Kidney glomerular epithelial cell (primary cell): ENCODE measurements at regions not wholly inside any gene's neighbourhood (a gene's known extent, or its start where the extent isn't known, plus 50 kb on each side); places are given as distances from the start of the nearest gene placed in this dataset.
A peak's percentile ranks its signal among the peaks of the same experiment; 100 is the strongest.

Experiments used
- DNase-seq: peaks from one replicate; lab custom pipeline; 2025; lab: John Stamatoyannopoulos, UW

DNA sequence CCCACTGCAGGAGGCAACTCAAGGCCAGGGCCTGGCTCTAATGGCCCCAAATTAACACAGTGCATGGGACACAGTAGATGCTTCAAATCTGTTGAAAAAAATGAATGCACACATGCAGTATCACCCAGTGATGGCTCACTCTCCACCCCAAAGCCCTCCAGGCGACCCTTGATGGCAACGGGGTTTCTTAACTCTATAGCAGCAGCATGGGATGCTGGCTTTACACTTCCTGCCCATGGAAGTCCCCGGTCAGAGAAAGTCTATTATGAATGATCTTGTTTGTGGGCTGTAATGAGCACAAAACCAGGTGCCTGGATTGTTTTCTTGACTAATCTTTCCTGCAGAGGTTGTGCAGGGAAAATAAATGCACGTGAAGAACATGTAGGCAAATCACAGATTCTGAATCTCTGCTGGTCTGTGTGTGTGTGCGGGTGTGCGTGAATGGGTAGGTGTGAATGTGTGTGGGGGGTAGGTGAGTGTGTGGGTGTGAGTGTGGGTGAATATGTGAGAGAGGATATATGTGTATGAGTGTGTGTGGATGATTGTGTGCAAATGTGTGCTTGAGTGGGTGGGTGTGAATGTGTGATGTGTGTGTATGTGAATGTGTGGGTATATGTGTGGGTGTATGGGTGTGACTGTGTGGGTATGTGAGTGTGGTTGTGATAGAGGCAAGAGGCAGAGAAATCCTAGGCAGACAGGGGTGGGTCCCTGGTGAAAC lies 60.1 kb upstream of the MLN start:
- DNase-seq, result no peak

DNA sequence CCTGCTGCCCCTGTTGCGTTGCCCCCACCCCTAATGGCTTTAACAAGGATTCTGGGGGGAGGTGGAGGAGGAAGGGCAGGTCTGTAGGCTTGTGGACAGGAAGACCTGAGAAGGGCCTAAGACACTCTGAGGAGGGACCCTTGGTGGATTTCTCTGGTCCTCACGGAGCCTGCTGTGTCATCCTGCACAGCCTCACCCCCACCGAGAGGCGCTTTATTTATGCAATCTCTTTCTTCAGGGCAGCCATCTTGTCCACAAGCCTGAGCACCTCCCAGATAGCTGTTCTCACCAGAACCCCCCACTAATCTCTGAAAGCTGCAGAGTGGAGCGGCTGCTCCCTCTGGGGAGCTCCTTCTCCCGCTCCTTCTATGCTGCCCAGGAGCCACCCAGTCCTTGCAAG lies 59.3 kb upstream of the MLN start:
- DNase-seq, result no peak

DNA sequence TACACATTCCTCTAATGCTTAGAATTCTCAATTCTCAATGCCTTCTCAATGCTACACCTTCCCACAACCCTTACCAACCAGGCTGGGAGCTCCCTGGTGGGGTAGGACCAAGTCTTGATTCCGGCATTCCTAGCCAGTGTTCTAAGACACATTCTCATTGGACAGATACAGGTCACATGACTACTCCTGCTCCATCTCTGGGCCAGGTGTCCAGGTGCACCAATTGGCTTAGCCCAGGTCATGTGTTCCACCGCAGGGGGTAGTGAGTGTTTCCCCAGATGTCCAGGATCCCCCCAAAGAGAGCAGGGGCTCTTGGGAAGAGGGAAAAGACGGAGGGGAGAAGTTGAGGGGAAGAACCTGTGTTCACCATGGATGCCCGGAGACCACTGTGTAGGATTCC lies 58.7 kb upstream of the MLN start:
- DNase-seq, result no peak

DNA sequence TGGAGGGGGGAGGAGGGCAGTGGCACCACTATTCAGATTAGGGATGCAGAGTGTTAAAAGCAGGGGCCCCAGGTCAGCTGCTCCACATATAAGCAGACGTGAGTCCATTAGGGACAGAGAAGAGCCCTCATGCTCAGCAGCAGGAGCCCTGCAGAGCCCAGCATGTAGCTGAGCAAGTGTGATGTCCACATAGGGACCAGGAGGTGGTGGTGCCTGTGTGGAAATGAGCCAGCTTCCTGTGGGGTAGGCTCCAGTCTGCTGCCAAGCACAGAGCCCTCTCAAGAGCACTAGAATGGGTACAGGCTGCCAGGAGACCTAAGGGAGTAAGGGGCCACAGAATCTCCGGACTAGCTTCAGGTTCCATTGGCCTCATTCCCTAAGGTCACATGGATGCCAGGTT lies 57.9 kb upstream of the MLN start:
- no peak for DNase-seq

DNA sequence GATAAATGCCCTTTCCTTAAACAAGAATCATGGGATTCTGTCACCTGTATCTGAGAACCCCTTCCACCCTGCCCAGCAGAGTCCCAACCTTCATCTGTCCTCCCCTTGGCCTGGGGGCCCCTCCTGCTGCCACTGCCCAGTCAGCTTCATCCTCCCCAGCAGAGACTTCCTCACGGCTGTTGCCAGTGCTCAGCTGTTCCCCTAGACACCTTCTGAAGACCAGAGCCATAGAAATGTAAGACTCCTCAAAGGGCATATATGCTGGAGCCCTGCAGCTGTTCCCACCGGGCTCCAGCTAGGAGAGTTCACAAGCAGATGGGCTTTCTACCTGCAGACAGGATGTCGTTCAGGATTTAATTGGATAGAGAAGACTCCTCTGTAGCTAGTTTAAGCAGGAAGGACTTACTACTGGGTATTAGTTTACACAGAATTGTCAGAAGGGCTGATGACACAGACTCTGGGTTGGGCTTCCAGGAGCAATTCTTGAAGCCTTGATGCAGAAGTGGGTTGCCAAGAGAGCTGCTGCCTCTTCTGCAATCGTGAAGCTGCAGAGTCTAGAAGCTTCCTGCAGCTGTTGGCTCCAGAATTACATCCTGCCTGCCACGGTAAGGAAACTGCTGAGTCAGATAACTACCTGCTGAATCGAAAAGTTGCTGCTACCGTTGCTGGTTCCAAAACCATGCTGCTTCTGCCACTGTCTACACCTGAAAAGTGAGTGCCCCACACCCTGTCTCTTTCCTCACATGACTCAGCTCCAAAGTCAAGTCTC lies 57.1 kb upstream of the MLN start:
- DNase-seq, result no peak

DNA sequence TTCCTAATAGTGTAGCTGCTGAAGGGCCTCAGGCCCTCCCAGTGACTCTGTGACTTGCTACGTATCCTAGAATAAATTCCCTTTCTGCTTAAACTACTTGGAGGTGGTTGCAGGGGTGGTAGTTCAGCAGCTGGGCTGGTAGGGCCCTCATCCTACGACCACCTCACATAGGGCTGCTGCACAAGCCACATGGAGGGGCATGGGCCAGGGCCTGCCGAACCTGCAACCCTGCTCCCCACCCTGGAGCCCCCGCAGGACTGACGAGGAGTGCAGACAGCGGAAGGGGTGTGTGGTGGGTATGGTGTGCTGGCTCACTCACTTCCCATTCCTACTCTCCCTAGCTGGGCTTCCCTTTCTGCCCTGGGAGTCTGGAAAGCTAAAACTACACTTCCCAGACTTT lies 56.2 kb upstream of the MLN start:
- no peak for DNase-seq

DNA sequence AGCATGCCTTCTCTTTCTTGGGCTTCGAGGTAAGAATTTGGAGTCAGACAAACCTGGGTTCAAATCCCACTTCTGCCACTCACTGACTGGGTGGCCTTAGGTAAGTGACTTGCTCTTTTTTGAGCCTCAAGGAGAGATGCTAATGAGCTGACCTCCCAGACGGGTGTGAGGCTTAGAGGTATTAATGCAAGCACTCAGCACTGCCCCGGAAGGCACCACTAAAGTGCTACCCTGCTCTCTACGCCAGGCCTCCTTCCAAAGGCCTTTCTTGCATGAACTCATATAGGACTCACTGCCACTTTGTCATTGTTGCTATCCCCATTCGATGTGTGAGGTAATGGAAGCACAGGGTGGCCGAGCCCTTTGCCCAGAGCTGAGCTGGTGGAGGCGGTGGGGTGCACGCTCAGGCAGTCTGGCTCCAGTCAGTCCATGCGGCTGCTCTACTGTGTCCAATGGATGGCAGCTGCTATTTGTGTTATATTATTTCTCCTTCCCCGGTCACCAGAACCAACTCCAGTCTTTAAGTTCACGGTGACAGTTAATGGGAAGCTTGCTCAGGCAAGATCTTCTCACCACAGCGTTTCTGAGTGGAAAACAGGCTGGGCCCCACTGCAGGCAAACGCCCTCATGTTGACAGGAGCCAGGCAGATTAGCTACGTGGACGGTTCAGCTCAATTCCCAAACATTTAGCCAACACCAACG lies 55.2 kb upstream of the MLN start:
- no peak for DNase-seq

DNA sequence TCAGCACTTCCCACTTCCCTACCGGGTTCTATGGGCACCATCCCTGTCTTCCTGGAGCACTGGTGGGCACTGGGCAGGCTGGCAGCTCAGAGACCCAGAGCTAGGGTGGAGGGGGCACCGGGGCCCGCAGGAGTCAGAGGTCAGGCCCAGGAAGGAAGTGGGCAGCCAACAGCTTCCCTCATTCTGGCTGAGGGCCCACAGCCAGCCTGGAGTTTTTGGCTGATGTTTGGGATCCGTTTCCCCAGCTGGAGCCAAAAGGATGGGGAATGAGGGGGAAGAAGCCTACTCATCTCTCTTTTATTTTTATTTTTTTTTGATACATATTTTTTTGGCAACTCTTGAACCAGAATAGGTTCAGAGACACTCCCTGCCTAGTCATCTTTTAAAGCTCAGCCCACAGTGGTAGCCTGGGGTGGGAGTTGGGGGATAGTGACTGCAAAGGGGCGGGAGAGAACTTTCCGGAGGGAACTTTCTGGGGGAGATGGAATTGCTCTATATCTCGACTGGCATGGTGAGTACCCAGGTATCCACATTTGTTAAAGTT lies 54.2 kb upstream of the MLN start:
- no peak for DNase-seq

DNA sequence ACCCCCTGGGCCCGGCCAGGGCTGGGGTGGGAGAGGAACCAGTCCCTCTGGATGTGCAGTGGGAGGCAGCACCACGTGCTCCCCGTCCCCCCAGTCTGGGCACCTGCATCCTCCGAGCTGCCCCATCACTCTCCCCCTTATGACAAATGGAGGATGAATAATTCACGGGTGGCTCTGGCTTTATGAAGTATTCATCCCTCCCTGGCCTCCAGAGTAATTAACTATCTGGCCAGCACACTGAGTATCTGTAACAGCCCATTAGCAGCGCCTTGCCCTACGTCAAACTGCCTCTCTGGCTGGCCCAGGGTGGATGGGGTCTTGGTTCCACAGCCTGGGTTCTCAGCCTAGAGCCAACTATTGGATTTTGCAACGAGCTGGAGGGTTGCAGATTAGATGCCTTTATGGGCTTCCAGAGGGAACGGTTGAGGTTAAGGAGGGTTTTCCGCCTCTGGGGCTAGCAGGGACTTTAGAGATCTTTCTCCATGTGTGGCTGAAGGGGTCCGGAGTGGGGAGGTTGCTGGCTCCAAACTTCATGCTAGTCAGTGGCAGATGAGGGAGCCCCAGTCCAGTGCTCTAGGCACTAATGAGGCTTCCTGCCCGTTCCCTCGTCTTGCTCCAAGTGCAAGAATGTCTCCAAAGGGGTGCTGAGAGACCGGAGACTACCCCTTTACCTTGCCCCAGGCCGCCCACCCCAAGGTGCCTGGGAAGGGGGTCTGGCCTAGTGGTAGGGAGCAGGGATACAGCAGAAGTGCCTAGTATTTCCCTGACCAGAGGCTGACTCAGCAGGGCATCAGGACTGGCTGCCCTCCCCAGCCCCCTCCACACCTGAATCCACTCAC lies 53.5 kb upstream of the MLN start:
- no peak for DNase-seq

DNA sequence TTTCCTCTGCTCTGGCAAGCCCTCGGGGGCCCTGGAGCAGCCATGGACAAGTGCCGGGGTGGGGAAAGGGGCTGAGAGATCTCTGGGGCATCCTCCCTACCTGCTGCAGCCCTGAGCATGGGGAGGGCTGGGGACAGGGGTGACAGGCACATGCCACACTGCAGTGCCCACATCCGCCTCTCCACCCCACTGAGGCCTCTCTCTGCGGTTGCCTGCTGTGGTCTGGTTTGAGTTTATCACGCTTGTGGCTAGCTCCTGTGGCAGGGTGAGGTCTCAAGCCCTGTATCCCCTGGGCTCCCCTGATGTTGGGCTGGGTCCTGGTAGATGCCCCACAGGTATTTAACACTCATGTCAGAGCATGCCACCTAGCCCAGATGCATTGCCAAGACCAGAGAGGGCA lies 52.9 kb upstream of the MLN start:
- no peak for DNase-seq

DNA sequence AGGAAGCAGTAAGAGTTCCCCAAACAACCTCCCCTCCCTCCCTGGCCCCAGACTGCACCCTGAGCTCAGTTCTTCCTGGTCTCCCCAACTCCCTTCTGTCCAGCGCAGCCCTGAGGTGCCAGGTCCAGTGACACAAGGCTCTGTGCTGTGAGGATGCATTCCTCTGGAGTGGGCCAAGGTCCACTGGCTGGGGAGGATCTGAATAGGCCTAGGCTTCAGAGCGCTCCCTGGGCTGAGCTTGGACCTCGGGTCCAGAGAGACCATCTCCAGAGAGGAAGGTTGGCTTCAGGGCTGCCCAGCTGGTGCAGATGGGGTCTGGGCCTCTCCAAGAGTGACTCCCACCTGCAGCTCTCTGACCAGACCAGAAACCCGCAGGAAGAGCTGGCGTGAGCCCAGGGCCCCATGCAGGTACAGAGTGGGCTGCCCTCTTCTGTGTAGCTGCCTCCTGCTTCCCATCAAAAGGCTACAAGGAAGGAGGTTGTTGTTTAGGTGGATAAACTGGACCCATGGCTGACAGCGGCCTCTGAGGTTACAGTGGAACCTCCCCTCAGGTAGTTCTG lies 52.3 kb upstream of the MLN start:
- DNase-seq, result no peak

DNA sequence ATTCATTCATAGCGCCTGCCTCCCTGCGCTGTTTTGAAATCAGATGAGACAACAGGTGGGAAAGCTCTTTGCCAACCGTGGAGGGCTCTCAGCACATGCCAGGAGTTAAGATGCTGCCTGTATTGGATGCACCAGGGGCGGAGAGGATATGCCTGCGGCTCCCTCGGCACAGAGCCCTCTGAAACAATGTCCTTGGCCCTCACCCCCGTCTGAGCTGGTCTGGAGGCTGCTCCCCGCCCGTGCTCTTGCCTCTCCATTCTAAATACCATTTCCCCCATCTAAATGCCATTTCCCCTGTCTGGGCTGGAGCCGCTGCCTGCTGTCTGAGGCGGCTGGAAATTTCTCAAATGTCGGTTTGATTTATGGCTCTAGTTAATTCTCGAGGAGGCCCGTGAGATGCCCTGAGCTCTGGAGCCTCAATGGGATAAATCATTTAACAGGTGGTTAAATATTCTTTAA lies 50.8 kb upstream of the MLN start:
- peak; percentile 11 for DNase-seq

DNA sequence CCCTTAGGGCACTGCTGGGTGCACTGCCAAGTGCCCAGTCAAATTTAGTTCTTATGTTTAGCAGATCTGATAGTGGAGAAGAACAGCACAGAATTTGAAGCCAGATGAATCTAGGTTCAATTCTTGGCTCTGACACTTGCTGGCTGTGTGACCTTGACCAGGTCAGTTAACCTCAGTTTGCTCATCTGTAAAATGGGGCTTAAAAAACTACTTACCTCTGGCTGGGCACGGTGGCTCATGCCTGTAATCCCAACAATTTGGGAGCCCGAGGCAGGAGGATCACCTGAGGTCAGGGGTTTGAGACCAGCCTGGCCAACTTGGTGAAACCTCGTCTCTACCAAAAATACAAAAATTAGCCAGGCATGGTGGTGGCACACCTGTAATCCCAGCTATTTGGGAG lies 49.9 kb upstream of the MLN start:
- no peak for DNase-seq
